Spleen (tissue), 7 donors: ENCODE measurements at regions not wholly inside any gene's neighbourhood (a gene's known extent, or its start where the extent isn't known, plus 50 kb on each side); places are given as distances from the start of the nearest gene placed in this dataset.

Experiments used
- POLR2A ChIP-seq, 3 donors: fragments of 450-650 bp; IDR thresholded peaks; one replicate each; pipeline ENCODE4 v1.5.1; 2017; ENCODE audit warnings: antibody characterized with exemption in 3 of 3, mild to moderate bottlenecking in 1 of 3
- TF ChIP-seq, protein P1 (sequence below), 11 experiments: fragments of 200-600 bp in 7 of 11; fragments of 450-650 bp in 4 of 11; sonication (generic) in 4 of 11; IDR thresholded peaks in 8 of 11; conservative IDR thresholded peaks in 3 of 11; 1 replicate in 7 of 11; 2 replicates in 4 of 11; pipeline versions ENCODE4 v1.4.0 to v1.8.0; 2016 to 2021; ENCODE audit warnings: antibody characterized with exemption in 11 of 11, inconsistent platforms in 4 of 11, mild to moderate bottlenecking in 1 of 11
- donor health status: DM: no; HTN: no; CAD: no; lungs with moderate emphysema.
- donor health status: DM: no; HTN: no; CAD: no.
- donor health status: DM: no; HTN: no; CAD: no.

GRCh38 chr14:82621881-82622450 lies 1088.3 kb upstream of the SEL1L start:
- TF ChIP-seq POLR2A (IDR thresholded peaks at IDR 0.05): no peak
- TF ChIP-seq, protein P1, sequence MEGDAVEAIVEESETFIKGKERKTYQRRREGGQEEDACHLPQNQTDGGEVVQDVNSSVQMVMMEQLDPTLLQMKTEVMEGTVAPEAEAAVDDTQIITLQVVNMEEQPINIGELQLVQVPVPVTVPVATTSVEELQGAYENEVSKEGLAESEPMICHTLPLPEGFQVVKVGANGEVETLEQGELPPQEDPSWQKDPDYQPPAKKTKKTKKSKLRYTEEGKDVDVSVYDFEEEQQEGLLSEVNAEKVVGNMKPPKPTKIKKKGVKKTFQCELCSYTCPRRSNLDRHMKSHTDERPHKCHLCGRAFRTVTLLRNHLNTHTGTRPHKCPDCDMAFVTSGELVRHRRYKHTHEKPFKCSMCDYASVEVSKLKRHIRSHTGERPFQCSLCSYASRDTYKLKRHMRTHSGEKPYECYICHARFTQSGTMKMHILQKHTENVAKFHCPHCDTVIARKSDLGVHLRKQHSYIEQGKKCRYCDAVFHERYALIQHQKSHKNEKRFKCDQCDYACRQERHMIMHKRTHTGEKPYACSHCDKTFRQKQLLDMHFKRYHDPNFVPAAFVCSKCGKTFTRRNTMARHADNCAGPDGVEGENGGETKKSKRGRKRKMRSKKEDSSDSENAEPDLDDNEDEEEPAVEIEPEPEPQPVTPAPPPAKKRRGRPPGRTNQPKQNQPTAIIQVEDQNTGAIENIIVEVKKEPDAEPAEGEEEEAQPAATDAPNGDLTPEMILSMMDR (IDR thresholded peaks at IDR 0.05 in 8 of 11, conservative IDR thresholded peaks at IDR 0.05 in 3 of 11): no peak
